HEK293T (cell line): ENCODE measurements at regions not wholly inside any gene's neighbourhood (a gene's known extent, or its start where the extent isn't known, plus 50 kb on each side); places are given as distances from the start of the nearest gene placed in this dataset.

Experiments
- CTCF ChIA-PET: fragments of 350-600 bp; formaldehyde crosslinking; extraction: SDS; loops from one replicate; lab custom pipeline; 2021; ENCODE audit warnings: antibody characterized with exemption, inconsistent platforms; lab: Yijun Ruan, JAX
- POLR2A ChIA-PET: fragments of 350-600 bp; formaldehyde crosslinking; extraction: SDS; loops from one replicate; lab custom pipeline; 2020; ENCODE audit warnings: antibody characterized with exemption, inconsistent platforms; lab: Yijun Ruan, JAX
- DNase-seq: peaks from one replicate; pipeline ENCODE4 v3.0.0; 2012; ENCODE audit warnings: mixed read lengths; ENCODE audit errors: extremely low spot score
- ARNT ChIP-seq: fragments of 450-650 bp; IDR thresholded peaks from 2 replicates; pipeline ENCODE4 v1.6.1; 2017; ENCODE audit warnings: mild to moderate bottlenecking
- BHLHE40 ChIP-seq: fragments of 450-650 bp; IDR thresholded peaks from 2 replicates; pipeline ENCODE4 v1.6.1; 2016; ENCODE audit warnings: mild to moderate bottlenecking, moderate library complexity, borderline replicate concordance
- CTBP1 ChIP-seq: fragments of 450-650 bp; IDR thresholded peaks from 2 replicates; pipeline ENCODE4 v1.6.1; 2016; ENCODE audit warnings: borderline replicate concordance
- ELF4 ChIP-seq: fragments of 450-650 bp; IDR thresholded peaks from 2 replicates; pipeline ENCODE4 v1.6.1; 2017; ENCODE audit warnings: antibody characterized with exemption
- FOXA1 ChIP-seq: fragments of 450-650 bp; IDR thresholded peaks from 2 replicates; pipeline ENCODE4 v1.6.1; 2016; ENCODE audit warnings: mild to moderate bottlenecking
- FOXK2 ChIP-seq: fragments of 450-650 bp; IDR thresholded peaks from 2 replicates; pipeline ENCODE4 v1.6.1; 2016; ENCODE audit warnings: mild to moderate bottlenecking
- FOXM1 ChIP-seq: fragments of 450-650 bp; IDR thresholded peaks from 2 replicates; pipeline ENCODE4 v1.6.1; 2017; ENCODE audit warnings: mild to moderate bottlenecking, borderline replicate concordance
- HDGF ChIP-seq: fragments of 450-650 bp; IDR thresholded peaks from 2 replicates; pipeline ENCODE4 v1.6.1; 2017; ENCODE audit warnings: antibody characterized with exemption, borderline replicate concordance
- L3MBTL2 ChIP-seq: fragments of 450-650 bp; conservative IDR thresholded peaks from 2 replicates; pipeline ENCODE4 v1.6.1; 2016; ENCODE audit warnings: mild to moderate bottlenecking
- LEF1 ChIP-seq: fragments of 450-650 bp; IDR thresholded peaks from 2 replicates; pipeline ENCODE4 v1.6.1; 2017; ENCODE audit warnings: mild to moderate bottlenecking, borderline replicate concordance
- NFRKB ChIP-seq: fragments of 450-650 bp; IDR thresholded peaks from 2 replicates; pipeline ENCODE4 v1.6.1; 2016; ENCODE audit warnings: mild to moderate bottlenecking, moderate library complexity
- SP1 ChIP-seq: fragments of 450-650 bp; IDR thresholded peaks from 2 replicates; pipeline ENCODE4 v1.6.1; 2017
- SUZ12 ChIP-seq: fragments of 450-650 bp; IDR thresholded peaks from 2 replicates; pipeline ENCODE4 v1.6.1; 2016; ENCODE audit warnings: mild to moderate bottlenecking
- TARDBP ChIP-seq: fragments of 450-650 bp; IDR thresholded peaks from 2 replicates; pipeline ENCODE4 v1.6.1; 2016
- ZNF384 ChIP-seq: fragments of 450-650 bp; IDR thresholded peaks from 2 replicates; pipeline ENCODE4 v1.6.1; 2016
- TF ChIP-seq, protein P1 (sequence below): fragments of 450-650 bp; IDR thresholded peaks from 2 replicates; pipeline ENCODE4 v1.6.1; 2016

- CTCF ChIA-PET: no interaction called here
- DNase-seq: no peak
- TF ChIP-seq CTBP1 (no peak), FOXA1 (no peak), FOXM1 (no peak), HDGF (no peak), ZNF384 (no peak), SP1 (no peak), ELF4 (no peak), NFRKB (no peak), L3MBTL2 (no peak), SUZ12 (no peak), ARNT (no peak), BHLHE40 (no peak), FOXK2 (no peak), LEF1 (no peak), TARDBP (no peak)
- TF ChIP-seq, protein P1, sequence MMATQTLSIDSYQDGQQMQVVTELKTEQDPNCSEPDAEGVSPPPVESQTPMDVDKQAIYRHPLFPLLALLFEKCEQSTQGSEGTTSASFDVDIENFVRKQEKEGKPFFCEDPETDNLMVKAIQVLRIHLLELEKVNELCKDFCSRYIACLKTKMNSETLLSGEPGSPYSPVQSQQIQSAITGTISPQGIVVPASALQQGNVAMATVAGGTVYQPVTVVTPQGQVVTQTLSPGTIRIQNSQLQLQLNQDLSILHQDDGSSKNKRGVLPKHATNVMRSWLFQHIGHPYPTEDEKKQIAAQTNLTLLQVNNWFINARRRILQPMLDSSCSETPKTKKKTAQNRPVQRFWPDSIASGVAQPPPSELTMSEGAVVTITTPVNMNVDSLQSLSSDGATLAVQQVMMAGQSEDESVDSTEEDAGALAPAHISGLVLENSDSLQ: no peak
- POLR2A ChIA-PET: no interaction called here
Observed at GRCh38 chr1:239558991-239559390, 172.6 kb downstream of the CHRM3 start.

DNA sequence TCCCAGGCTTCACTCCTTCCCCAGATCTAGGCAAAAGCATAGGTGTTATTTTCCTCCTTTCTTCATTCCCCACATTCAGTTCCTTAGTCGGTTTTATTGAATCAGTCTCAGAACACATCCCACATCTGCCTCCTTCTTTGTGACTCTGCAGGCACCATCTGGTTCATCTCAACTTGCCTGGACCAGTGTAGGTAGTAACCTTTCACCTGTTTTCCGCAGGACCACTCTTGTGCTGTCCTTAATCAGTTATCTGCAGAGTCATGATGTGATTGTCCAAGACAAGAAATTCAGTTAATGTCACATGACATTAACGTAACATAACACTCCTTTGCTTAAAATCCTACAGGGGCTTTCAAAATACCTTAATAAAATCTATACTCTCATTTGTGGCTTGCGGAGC lies 174.6 kb downstream of the CHRM3 start:
- TF ChIP-seq SP1 (no peak), TARDBP (no peak), NFRKB (no peak), FOXA1 (no peak), FOXM1 (no peak), BHLHE40 (no peak), SUZ12 (no peak)
- CTCF ChIA-PET: no interaction called here
- DNase-seq: no peak
- POLR2A ChIA-PET: no interaction called here

GRCh38 chr1:239562095-239562494 lies 175.7 kb downstream of the CHRM3 start:
- POLR2A ChIA-PET: no interaction called here
- CTCF ChIA-PET: no interaction called here
- TF ChIP-seq L3MBTL2 (no peak), FOXA1 (no peak), LEF1 (no peak), BHLHE40 (no peak), ARNT (no peak), NFRKB (no peak), ZNF384 (no peak), FOXM1 (no peak), SUZ12 (no peak), HDGF (no peak)
- TF ChIP-seq, protein P1: no peak
- no peak for DNase-seq

GRCh38 chr1:239563681-239564080 lies 177.3 kb downstream of the CHRM3 start:
- ChIA-PET POLR2A (no interaction called here), CTCF (no interaction called here)
- DNase-seq: no peak
- TF ChIP-seq SUZ12 (no peak), CTBP1 (no peak), BHLHE40 (no peak), L3MBTL2 (no peak), HDGF (no peak), SP1 (no peak), NFRKB (no peak), ZNF384 (no peak)
- TF ChIP-seq, protein P1: no peak

GRCh38 chr1:239566074-239566473 lies 179.7 kb downstream of the CHRM3 start:
- POLR2A ChIA-PET: no interaction called here
- no peak for DNase-seq
- TF ChIP-seq ARNT (no peak), ZNF384 (no peak), LEF1 (no peak), L3MBTL2 (no peak), HDGF (no peak), SUZ12 (no peak), FOXM1 (no peak)
- CTCF ChIA-PET: no interaction called here

DNA sequence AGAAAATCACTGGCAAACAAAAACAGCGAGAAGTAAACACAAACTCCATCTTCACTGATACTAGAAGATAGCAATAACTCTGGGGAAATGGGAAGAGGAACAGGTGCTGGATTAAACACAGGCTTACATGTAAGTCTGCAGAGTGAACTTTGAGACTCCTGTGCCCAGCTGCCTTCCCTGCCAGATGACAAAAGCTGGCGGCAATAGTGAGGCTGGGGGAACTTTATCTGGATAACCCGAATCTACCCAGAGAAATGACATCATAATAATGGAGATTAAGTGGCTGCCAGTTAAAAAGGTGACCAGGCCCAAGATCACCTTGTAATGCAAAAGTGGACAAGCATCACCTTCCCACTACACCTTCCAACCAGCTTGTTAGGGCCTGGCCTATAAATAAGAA lies 184.5 kb downstream of the CHRM3 start:
- TF ChIP-seq L3MBTL2 (no peak), ZNF384 (no peak)
- TF ChIP-seq, protein P1: no peak
- DNase-seq: no peak

GRCh38 chr1:239572183-239572582 lies 185.8 kb downstream of the CHRM3 start:
- DNase-seq: no peak
- ChIA-PET CTCF (interaction anchor here (0.6 kb wide), 1 partner anchor 16 kb away, joined by 3 read pairs; no protein-coding TSS in a partner anchor), POLR2A (no interaction called here)
- TF ChIP-seq BHLHE40: no peak
- no peak for TF ChIP-seq ZNF384
- TF ChIP-seq, protein P1: no peak
- no peak for TF ChIP-seq ARNT
- no peak for TF ChIP-seq NFRKB
- TF ChIP-seq FOXA1: no peak
- TF ChIP-seq HDGF: no peak
- TF ChIP-seq SP1: no peak
- no peak for TF ChIP-seq LEF1
- TF ChIP-seq FOXK2: no peak
- no peak for TF ChIP-seq FOXM1
- TF ChIP-seq CTBP1: no peak
- no peak for TF ChIP-seq ELF4
- no peak for TF ChIP-seq SUZ12

More for the DNA sequence above, 184.5 kb downstream of the CHRM3 start:
- POLR2A ChIA-PET: no interaction called here
- CTCF ChIA-PET: no interaction called here
